ENCODE measurements at regions not wholly inside any gene's neighbourhood (a gene's known extent, or its start where the extent isn't known, plus 50 kb on each side); places are given as distances from the start of the nearest gene placed in this dataset.

DNA sequence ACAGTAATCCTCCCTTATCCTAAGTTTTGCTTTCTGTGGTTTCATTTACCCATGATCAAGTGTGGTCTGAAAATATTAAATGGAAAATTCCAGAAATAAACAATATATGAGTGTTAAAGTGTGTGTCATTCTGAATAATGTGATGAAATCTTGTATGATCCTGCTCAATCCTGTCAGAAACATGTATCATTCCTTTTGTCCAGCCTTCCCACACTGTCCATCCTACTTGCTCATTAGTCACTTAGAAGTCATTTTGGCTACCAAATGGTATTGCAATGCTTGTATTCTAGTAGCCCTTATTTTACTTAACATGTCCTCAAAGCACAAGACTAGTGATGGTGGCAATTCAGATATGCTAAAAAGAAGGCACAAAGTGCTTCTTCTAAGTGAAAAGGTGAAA, 1211.2 kb upstream of the SORCS1 start:
- no peaks in the 10 kb centered on the region for H3K36me3 ChIP-seq (ENCODE audit: control insufficient read depth in 2 of 2, insufficient read depth in 1 of 2, low read length in 2 of 2)
- no peak overlapping the region for H3K4me3 ChIP-seq (ENCODE audit: low read depth, low read length)
- H3K27ac ChIP-seq (ENCODE audit: extremely low read depth, low read depth, low read length), result no peak overlapping the region
- ChIA-PET POLR2A (no interaction called here), CTCF (no interaction called here)
- no peaks in the 10 kb centered on the region for H3K4me1 ChIP-seq (ENCODE audit: control insufficient read depth, insufficient read depth, low read length)
- no peaks in the 10 kb centered on the region for H3K9me3 ChIP-seq (ENCODE audit: control insufficient read depth, insufficient read depth, low read depth, low read length)
- TF ChIP-seq ZNF792 (tag by site-specific recombination; IDR thresholded peaks at IDR 0.05) (no peak), HOXD13 (CRISPR knock-in tag; IDR thresholded peaks at IDR 0.05; ENCODE audit: borderline replicate concordance) (no peak), ZSCAN30 (tag by site-specific recombination; IDR thresholded peaks at IDR 0.05) (no peak), YY1 (tag by site-specific recombination; IDR thresholded peaks at IDR 0.05) (no peak), ZNF391 (tag by site-specific recombination; IDR thresholded peaks at IDR 0.05; ENCODE audit: borderline replicate concordance, low read depth) (no peak)

DNA sequence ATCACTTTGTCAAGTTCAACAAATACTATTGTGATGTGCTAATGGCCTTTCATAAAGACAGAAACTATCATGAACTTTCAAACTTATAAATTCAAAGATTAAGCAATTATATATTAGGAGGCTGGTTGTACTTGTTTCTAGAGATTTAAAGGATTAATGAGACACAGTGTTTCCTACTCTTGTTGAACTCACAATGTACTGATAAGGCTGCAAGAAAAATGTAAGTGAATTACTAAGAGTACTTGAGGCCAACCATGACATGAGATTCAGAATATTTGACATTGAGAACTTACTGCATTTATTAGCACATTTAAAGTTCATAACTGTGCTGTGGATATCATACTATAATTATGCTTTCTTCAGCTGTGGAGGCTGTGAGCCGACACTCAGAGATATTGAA, 1210.5 kb upstream of the SORCS1 start:
- Histone ChIP-seq H3K4me3 (ENCODE audit: low read depth, low read length) (no peak overlapping the region), H3K27ac (ENCODE audit: extremely low read depth, low read depth, low read length) (no peak overlapping the region), H3K36me3 (ENCODE audit: control insufficient read depth in 2 of 2, insufficient read depth in 1 of 2, low read length in 2 of 2) (no peaks in the 10 kb centered on the region), H3K9me3 (ENCODE audit: control insufficient read depth, insufficient read depth, low read depth, low read length) (no peaks in the 10 kb centered on the region), H3K4me1 (ENCODE audit: control insufficient read depth, insufficient read depth, low read length) (no peaks in the 10 kb centered on the region)
- POLR2A ChIA-PET, result no interaction called here
- CTCF ChIA-PET, result no interaction called here
- TF ChIP-seq YY1 (tag by site-specific recombination; IDR thresholded peaks at IDR 0.05), result no peak
- no peak for TF ChIP-seq ZBTB21 (tag by site-specific recombination; IDR thresholded peaks at IDR 0.05)
- no peak for TF ChIP-seq ZNF184 (tag by site-specific recombination; IDR thresholded peaks at IDR 0.05)
- TF ChIP-seq ZNF791 (tag by site-specific recombination; IDR thresholded peaks at IDR 0.05), result no peak
- TF ChIP-seq ZIC2 (tag by site-specific recombination; IDR thresholded peaks at IDR 0.05), result no peak
- TF ChIP-seq, protein P1, sequence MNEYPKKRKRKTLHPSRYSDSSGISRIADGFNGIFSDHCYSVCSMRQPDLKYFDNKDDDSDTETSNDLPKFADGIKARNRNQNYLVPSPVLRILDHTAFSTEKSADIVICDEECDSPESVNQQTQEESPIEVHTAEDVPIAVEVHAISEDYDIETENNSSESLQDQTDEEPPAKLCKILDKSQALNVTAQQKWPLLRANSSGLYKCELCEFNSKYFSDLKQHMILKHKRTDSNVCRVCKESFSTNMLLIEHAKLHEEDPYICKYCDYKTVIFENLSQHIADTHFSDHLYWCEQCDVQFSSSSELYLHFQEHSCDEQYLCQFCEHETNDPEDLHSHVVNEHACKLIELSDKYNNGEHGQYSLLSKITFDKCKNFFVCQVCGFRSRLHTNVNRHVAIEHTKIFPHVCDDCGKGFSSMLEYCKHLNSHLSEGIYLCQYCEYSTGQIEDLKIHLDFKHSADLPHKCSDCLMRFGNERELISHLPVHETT (tag by site-specific recombination; IDR thresholded peaks at IDR 0.05), result no peak
- TF ChIP-seq SP7 (tag by site-specific recombination; IDR thresholded peaks at IDR 0.05), result no peak
- TF ChIP-seq ZNF174 (tag by site-specific recombination; IDR thresholded peaks at IDR 0.05), result no peak
- TF ChIP-seq, protein P2, sequence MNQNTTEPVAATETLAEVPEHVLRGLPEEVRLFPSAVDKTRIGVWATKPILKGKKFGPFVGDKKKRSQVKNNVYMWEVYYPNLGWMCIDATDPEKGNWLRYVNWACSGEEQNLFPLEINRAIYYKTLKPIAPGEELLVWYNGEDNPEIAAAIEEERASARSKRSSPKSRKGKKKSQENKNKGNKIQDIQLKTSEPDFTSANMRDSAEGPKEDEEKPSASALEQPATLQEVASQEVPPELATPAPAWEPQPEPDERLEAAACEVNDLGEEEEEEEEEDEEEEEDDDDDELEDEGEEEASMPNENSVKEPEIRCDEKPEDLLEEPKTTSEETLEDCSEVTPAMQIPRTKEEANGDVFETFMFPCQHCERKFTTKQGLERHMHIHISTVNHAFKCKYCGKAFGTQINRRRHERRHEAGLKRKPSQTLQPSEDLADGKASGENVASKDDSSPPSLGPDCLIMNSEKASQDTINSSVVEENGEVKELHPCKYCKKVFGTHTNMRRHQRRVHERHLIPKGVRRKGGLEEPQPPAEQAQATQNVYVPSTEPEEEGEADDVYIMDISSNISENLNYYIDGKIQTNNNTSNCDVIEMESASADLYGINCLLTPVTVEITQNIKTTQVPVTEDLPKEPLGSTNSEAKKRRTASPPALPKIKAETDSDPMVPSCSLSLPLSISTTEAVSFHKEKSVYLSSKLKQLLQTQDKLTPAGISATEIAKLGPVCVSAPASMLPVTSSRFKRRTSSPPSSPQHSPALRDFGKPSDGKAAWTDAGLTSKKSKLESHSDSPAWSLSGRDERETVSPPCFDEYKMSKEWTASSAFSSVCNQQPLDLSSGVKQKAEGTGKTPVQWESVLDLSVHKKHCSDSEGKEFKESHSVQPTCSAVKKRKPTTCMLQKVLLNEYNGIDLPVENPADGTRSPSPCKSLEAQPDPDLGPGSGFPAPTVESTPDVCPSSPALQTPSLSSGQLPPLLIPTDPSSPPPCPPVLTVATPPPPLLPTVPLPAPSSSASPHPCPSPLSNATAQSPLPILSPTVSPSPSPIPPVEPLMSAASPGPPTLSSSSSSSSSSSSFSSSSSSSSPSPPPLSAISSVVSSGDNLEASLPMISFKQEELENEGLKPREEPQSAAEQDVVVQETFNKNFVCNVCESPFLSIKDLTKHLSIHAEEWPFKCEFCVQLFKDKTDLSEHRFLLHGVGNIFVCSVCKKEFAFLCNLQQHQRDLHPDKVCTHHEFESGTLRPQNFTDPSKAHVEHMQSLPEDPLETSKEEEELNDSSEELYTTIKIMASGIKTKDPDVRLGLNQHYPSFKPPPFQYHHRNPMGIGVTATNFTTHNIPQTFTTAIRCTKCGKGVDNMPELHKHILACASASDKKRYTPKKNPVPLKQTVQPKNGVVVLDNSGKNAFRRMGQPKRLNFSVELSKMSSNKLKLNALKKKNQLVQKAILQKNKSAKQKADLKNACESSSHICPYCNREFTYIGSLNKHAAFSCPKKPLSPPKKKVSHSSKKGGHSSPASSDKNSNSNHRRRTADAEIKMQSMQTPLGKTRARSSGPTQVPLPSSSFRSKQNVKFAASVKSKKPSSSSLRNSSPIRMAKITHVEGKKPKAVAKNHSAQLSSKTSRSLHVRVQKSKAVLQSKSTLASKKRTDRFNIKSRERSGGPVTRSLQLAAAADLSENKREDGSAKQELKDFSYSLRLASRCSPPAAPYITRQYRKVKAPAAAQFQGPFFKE (tag by site-specific recombination; IDR thresholded peaks at IDR 0.05; ENCODE audit: borderline replicate concordance), result no peak

DNA sequence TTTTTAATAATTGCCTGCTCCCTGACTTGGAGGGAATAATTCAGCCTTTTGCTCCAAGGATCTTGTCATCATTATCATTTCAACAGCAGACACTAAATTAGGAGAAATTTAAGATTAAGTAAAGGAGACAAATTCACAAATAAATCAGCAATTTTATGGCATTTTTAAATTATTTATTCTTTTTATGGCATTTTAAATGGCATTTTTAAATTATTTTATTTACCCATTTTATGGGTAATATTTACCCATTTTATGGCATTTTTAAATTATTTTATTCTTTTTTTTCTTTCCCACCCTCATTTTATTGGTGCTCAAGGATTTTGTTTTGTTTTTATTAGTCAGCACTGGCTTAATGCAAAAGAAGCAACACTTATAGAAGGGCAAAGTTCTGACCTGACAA, 1201.0 kb upstream of the SORCS1 start:
- ChIA-PET CTCF (no interaction called here), POLR2A (no interaction called here)

More for the DNA sequence above, 1201.0 kb upstream of the SORCS1 start:
- TF ChIP-seq FEZF1 (tag by site-specific recombination; IDR thresholded peaks at IDR 0.05) (no peak), ZNF133 (tag by site-specific recombination; IDR thresholded peaks at IDR 0.05) (no peak), KLF8 (tag by site-specific recombination; IDR thresholded peaks at IDR 0.05) (no peak), ZNF114 (tag by site-specific recombination; IDR thresholded peaks at IDR 0.05) (no peak), HOXA7 (CRISPR knock-in tag; IDR thresholded peaks at IDR 0.05; ENCODE audit: borderline replicate concordance) (no peak), ZNF830 (tag by site-specific recombination; IDR thresholded peaks at IDR 0.05; ENCODE audit: low read depth) (no peak), GLIS1 (tag by site-specific recombination; IDR thresholded peaks at IDR 0.05) (no peak), HOXC10 (CRISPR knock-in tag; IDR thresholded peaks at IDR 0.05) (no peak), ZNF660 (tag by site-specific recombination; IDR thresholded peaks at IDR 0.05) (no peak)
- TF ChIP-seq, protein P3, sequence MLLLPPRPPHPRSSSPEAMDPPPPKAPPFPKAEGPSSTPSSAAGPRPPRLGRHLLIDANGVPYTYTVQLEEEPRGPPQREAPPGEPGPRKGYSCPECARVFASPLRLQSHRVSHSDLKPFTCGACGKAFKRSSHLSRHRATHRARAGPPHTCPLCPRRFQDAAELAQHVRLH (tag by site-specific recombination; IDR thresholded peaks at IDR 0.05), result no peak
- H3K9me3 ChIP-seq (ENCODE audit: control insufficient read depth, insufficient read depth, low read depth, low read length), result no peaks in the 10 kb centered on the region
- H3K27ac ChIP-seq (ENCODE audit: extremely low read depth, low read depth, low read length), result no peak overlapping the region
- no peaks in the 10 kb centered on the region for H3K4me1 ChIP-seq (ENCODE audit: control insufficient read depth, insufficient read depth, low read length)
- no peak overlapping the region for H3K4me3 ChIP-seq (ENCODE audit: low read depth, low read length)
- H3K36me3 ChIP-seq (ENCODE audit: control insufficient read depth in 2 of 2, insufficient read depth in 1 of 2, low read length in 2 of 2), result no peaks in the 10 kb centered on the region
